H9 (cell line): ENCODE measurements at regions not wholly inside any gene's neighbourhood (a gene's known extent, or its start where the extent isn't known, plus 50 kb on each side); places are given as distances from the start of the nearest gene placed in this dataset.

Experiments used
- DNase-seq: peaks from one replicate; pipeline ENCODE4 v3.0.0-alpha.2; 2017
- H2AFZ ChIP-seq: one replicate; pipeline ENCODE4 v1.6.1; 2013; ENCODE audit warnings: mild to moderate bottlenecking, low read length, control low read depth, moderate library complexity
- H2AK5ac ChIP-seq: 2 replicates; pipeline ENCODE4 v1.6.1; 2013; ENCODE audit warnings: low read length, control low read depth, mixed read lengths; ENCODE audit not compliant: insufficient read length
- H2BK120ac ChIP-seq: one replicate; pipeline ENCODE4 v1.6.1; 2013; ENCODE audit warnings: low read depth, mild to moderate bottlenecking, low read length, control low read depth, inconsistent platforms; ENCODE audit not compliant: poor library complexity, severe bottlenecking
- H2BK12ac ChIP-seq: 2 replicates; pipeline ENCODE4 v1.6.1; 2013; ENCODE audit warnings: low read length, control low read depth, mixed read lengths, low read depth; ENCODE audit not compliant: insufficient read length
- H2BK15ac ChIP-seq: 2 replicates; pipeline ENCODE4 v1.6.1; 2013; ENCODE audit warnings: low read depth, low read length, control low read depth
- H2BK20ac ChIP-seq: one replicate; pipeline ENCODE4 v1.6.1; 2013; ENCODE audit warnings: low read depth, mild to moderate bottlenecking, low read length, control low read depth, inconsistent platforms; ENCODE audit not compliant: poor library complexity, severe bottlenecking
- H2BK5ac ChIP-seq: 2 replicates; pipeline ENCODE4 v1.6.1; 2013; ENCODE audit warnings: low read length, control low read depth, mixed read lengths; ENCODE audit not compliant: insufficient read length
- H3K14ac ChIP-seq: 2 replicates; pipeline ENCODE4 v1.6.1; 2013; ENCODE audit warnings: low read length, control low read depth; ENCODE audit not compliant: insufficient read depth
- H3K18ac ChIP-seq: 2 replicates; pipeline ENCODE4 v1.6.1; 2013; ENCODE audit warnings: low read depth, mild to moderate bottlenecking, mixed read lengths, low read length, control low read depth; ENCODE audit not compliant: insufficient read length
- H3K23ac ChIP-seq: 2 replicates; pipeline ENCODE4 v1.6.1; 2013; ENCODE audit warnings: low read length, control low read depth, mixed read lengths, low read depth; ENCODE audit not compliant: insufficient read length
- H3K23me2 ChIP-seq: 2 replicates; pipeline ENCODE4 v1.6.1; 2013; ENCODE audit warnings: low read depth, mild to moderate bottlenecking, mixed read lengths, low read length, control low read depth; ENCODE audit not compliant: insufficient read length, poor library complexity, severe bottlenecking
- H3K27ac ChIP-seq: 2 replicates; pipeline ENCODE4 v1.5.1; 2013; ENCODE audit warnings: low read length, control low read depth, mixed read lengths, low read depth; ENCODE audit not compliant: insufficient read length
- H3K27me3 ChIP-seq: 2 replicates; pipeline ENCODE4 v1.6.1; 2013; ENCODE audit warnings: low read length, control low read depth, inconsistent platforms; ENCODE audit not compliant: insufficient read depth
- H3K4ac ChIP-seq: 2 replicates; pipeline ENCODE4 v1.6.1; 2013; ENCODE audit warnings: low read depth, mild to moderate bottlenecking, control low read depth, inconsistent platforms, low read length, moderate library complexity
- H3K4me1 ChIP-seq: 2 replicates; pipeline ENCODE4 v1.6.1; 2013; ENCODE audit warnings: low read length, control low read depth, inconsistent platforms; ENCODE audit not compliant: insufficient read depth
- H3K4me2 ChIP-seq: 2 replicates; pipeline ENCODE4 v1.6.1; 2013; ENCODE audit warnings: low read length, control low read depth, mixed read lengths; ENCODE audit not compliant: insufficient read length, insufficient read depth
- H3K56ac ChIP-seq: 2 replicates; pipeline ENCODE4 v1.6.1; 2013; ENCODE audit warnings: low read depth, mild to moderate bottlenecking, mixed read lengths, low read length, control low read depth; ENCODE audit not compliant: insufficient read length
- H3K79me1 ChIP-seq: 2 replicates; pipeline ENCODE4 v1.6.1; 2013; ENCODE audit warnings: low read depth, mild to moderate bottlenecking, moderate library complexity, low read length, control low read depth, inconsistent platforms; ENCODE audit not compliant: insufficient read depth, poor library complexity, severe bottlenecking
- H3K79me2 ChIP-seq: 2 replicates; pipeline ENCODE4 v1.6.1; 2013; ENCODE audit warnings: low read length, control low read depth, inconsistent platforms; ENCODE audit not compliant: insufficient read depth
- H3K9ac ChIP-seq: 2 replicates; pipeline ENCODE4 v1.6.1; 2013; ENCODE audit warnings: low read length, control low read depth, mixed read lengths; ENCODE audit not compliant: insufficient read length; ENCODE audit errors: extremely low read depth
- H3K9me3 ChIP-seq: one replicate; pipeline ENCODE4 v1.6.1; 2013; ENCODE audit warnings: low read depth, low read length, inconsistent platforms; ENCODE audit not compliant: control insufficient read depth
- H3T11ph ChIP-seq: one replicate; pipeline ENCODE4 v1.6.1; 2013; ENCODE audit warnings: mild to moderate bottlenecking, low read length, control low read depth, inconsistent platforms
- H4K20me1 ChIP-seq: one replicate; pipeline ENCODE4 v1.6.1; 2013; ENCODE audit not compliant: control insufficient read depth, insufficient read length, insufficient read depth
- H4K5ac ChIP-seq: 2 replicates; pipeline ENCODE4 v1.6.1; 2013; ENCODE audit warnings: low read depth, mild to moderate bottlenecking, mixed read lengths, low read length, control low read depth; ENCODE audit not compliant: insufficient read length
- H4K8ac ChIP-seq: replicated peaks from 2 replicates; pipeline ENCODE4 v1.6.1; 2013; ENCODE audit warnings: low read length, control low read depth, mixed read lengths, low read depth; ENCODE audit not compliant: insufficient read length
- H4K91ac ChIP-seq: 2 replicates; pipeline ENCODE4 v1.6.1; 2013; ENCODE audit warnings: low read depth, mild to moderate bottlenecking, moderate library complexity, mixed read lengths, low read length, control low read depth; ENCODE audit not compliant: insufficient read length
- H3K27ac Mint-ChIP-seq, 3 experiments: 2 replicates in 2 of 3; 3 replicates in 1 of 3; pipeline ENCODE4 v1.8.0; 2020 to 2021; ENCODE audit warnings: mixed read lengths in 3 of 3, mild to moderate bottlenecking in 1 of 3, moderate library complexity in 1 of 3
- H3K27me3 Mint-ChIP-seq: 2 replicates; pipeline ENCODE4 v1.8.0; 2021; ENCODE audit warnings: low read depth, mild to moderate bottlenecking, moderate library complexity, mixed read lengths
- H3K36me3 Mint-ChIP-seq, 3 experiments: 2 replicates in 2 of 3; 3 replicates in 1 of 3; pipeline ENCODE4 v1.8.0; 2020 to 2021; ENCODE audit warnings: low read depth in 3 of 3, mixed read lengths in 3 of 3; ENCODE audit not compliant: insufficient read depth in 1 of 3
- H3K4me1 Mint-ChIP-seq, 2 experiments: 2 replicates each; pipeline ENCODE4 v1.8.0; 2020; ENCODE audit warnings: mixed read lengths in 2 of 2
- H3K4me3 Mint-ChIP-seq, 2 experiments: 2 replicates in 1 of 2; 3 replicates in 1 of 2; pipeline ENCODE4 v1.8.0; 2020 to 2021; ENCODE audit warnings: mild to moderate bottlenecking in 2 of 2, mixed read lengths in 2 of 2, moderate library complexity in 1 of 2
- H3K9me3 Mint-ChIP-seq, 2 experiments: 2 replicates in 1 of 2; 3 replicates in 1 of 2; pipeline ENCODE4 v1.8.0; 2020; ENCODE audit warnings: mild to moderate bottlenecking in 2 of 2, mixed read lengths in 2 of 2, moderate library complexity in 1 of 2
- WGBS: extraction: QIAGEN DNeasy Blood & Tissue Kit; methylation state at CpG from one replicate; pipeline ENCODE4 v1.1.7; 2013; ENCODE audit warnings: missing lambda C conversion rate, low lambda C conversion rate, mixed read lengths; ENCODE audit not compliant: insufficient read length; ENCODE audit errors: extremely low coverage; 5-methylcytosine and 5-hydroxymethylcytosine counted together
- TF ChIP-seq, protein P1 (sequence below): fragments of 200-600 bp; sonication (generic); conservative IDR thresholded peaks from 3 replicates; pipeline ENCODE4 v1.8.0; 2021; ENCODE audit warnings: antibody characterized with exemption, mild to moderate bottlenecking

DNA sequence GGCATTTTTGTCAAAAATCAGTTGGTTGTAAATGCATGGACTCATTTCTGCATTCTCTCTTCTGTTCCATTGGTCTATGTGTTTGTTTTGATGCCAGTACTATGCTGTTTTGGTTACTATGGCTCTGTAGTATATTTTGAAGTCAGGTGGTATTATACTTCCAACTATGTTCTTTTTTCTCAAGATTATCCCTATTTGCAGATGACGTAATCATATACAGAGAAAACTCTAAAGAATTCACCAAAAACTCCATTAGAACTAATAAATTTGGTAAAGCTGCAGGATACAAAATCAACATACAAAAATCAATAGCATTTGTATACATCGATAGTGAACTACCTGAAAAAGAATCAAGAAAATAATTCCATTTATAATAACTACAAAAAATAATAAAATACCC, 253.1 kb upstream of the NEGR1 start:
- no peak overlapping the region for H2BK15ac ChIP-seq
- H3K4ac ChIP-seq = no peak overlapping the region
- H2BK120ac ChIP-seq = no peak overlapping the region
- Mint-ChIP-seq H3K9me3 (no peaks in the 10 kb centered on the region), H3K27ac (no peak overlapping the region), H3K27me3 (no peaks in the 10 kb centered on the region), H3K4me1 (peaks cover 5 to 7% of the 10 kb centered on the region in 2 experiments; a peak in 3 of 4 replicates), H3K36me3 (no peaks in the 10 kb centered on the region), H3K4me3 (no peak overlapping the region)
- no peak overlapping the region for H2BK20ac ChIP-seq
- H4K5ac ChIP-seq = no peak overlapping the region
- no peaks in the 10 kb centered on the region for H3K23me2 ChIP-seq
- no peak overlapping the region for H2BK12ac ChIP-seq
- no peak overlapping the region for H4K8ac ChIP-seq
- H3K56ac ChIP-seq = no peak overlapping the region
- no peaks in the 10 kb centered on the region for H3K4me1 ChIP-seq
- no peak overlapping the region for H3K9ac ChIP-seq
- no peaks in the 10 kb centered on the region for H4K20me1 ChIP-seq
- no peak overlapping the region for H3K14ac ChIP-seq
- H3K4me2 ChIP-seq = no peak overlapping the region
- no CpG with 5 or more reads among the region's 2 CpGs for WGBS
- TF ChIP-seq, protein P1, sequence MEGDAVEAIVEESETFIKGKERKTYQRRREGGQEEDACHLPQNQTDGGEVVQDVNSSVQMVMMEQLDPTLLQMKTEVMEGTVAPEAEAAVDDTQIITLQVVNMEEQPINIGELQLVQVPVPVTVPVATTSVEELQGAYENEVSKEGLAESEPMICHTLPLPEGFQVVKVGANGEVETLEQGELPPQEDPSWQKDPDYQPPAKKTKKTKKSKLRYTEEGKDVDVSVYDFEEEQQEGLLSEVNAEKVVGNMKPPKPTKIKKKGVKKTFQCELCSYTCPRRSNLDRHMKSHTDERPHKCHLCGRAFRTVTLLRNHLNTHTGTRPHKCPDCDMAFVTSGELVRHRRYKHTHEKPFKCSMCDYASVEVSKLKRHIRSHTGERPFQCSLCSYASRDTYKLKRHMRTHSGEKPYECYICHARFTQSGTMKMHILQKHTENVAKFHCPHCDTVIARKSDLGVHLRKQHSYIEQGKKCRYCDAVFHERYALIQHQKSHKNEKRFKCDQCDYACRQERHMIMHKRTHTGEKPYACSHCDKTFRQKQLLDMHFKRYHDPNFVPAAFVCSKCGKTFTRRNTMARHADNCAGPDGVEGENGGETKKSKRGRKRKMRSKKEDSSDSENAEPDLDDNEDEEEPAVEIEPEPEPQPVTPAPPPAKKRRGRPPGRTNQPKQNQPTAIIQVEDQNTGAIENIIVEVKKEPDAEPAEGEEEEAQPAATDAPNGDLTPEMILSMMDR = no peak
- H3K79me2 ChIP-seq = no peaks in the 10 kb centered on the region
- no peak overlapping the region for H3K23ac ChIP-seq
- no peaks in the 10 kb centered on the region for H3K27me3 ChIP-seq
- no peak for DNase-seq
- H3T11ph ChIP-seq = no peak overlapping the region
- no peak overlapping the region for H3K18ac ChIP-seq
- H2AK5ac ChIP-seq = no peak overlapping the region
- H3K9me3 ChIP-seq = no peaks in the 10 kb centered on the region
- H2BK5ac ChIP-seq = no peak overlapping the region
- H3K27ac ChIP-seq = no peak overlapping the region
- no peak overlapping the region for H4K91ac ChIP-seq
- H2AFZ ChIP-seq = no peak overlapping the region
- H3K79me1 ChIP-seq = no peaks in the 10 kb centered on the region
